GM23248 (cell line): ENCODE measurements at regions not wholly inside any gene's neighbourhood (a gene's known extent, or its start where the extent isn't known, plus 50 kb on each side); places are given as distances from the start of the nearest gene placed in this dataset.

Experiments
- DNase-seq: peaks from one replicate; pipeline ENCODE4 v3.0.0-alpha.2; 2015
- H2AFZ ChIP-seq: fragments of 200-600 bp; sonication (generic); 2 replicates; pipeline ENCODE4 v1.6.1; 2016; ENCODE audit warnings: antibody characterized with exemption
- H3F3A ChIP-seq: fragments of 200-600 bp; sonication (generic); 2 replicates; pipeline ENCODE4 v1.6.1; 2016; ENCODE audit warnings: mild to moderate bottlenecking, antibody characterized with exemption, mixed run types; ENCODE audit not compliant: insufficient read depth
- H3K27ac ChIP-seq: fragments of 200-600 bp; sonication (generic); 2 replicates; pipeline ENCODE4 v1.5.1; 2016; ENCODE audit warnings: mild to moderate bottlenecking
- H3K27me3 ChIP-seq: fragments of 200-600 bp; sonication (generic); replicated peaks from 2 replicates; pipeline ENCODE4 v1.6.1; 2016; ENCODE audit warnings: mild to moderate bottlenecking; ENCODE audit not compliant: insufficient read depth
- H3K36me3 ChIP-seq: fragments of 200-600 bp; sonication (generic); 2 replicates; pipeline ENCODE4 v1.6.1; 2016; ENCODE audit warnings: low read depth, mild to moderate bottlenecking
- H3K4me1 ChIP-seq: fragments of 200-600 bp; sonication (generic); 2 replicates; pipeline ENCODE4 v1.6.1; 2016; ENCODE audit warnings: mild to moderate bottlenecking; ENCODE audit not compliant: insufficient read depth
- H3K4me2 ChIP-seq: fragments of 200-600 bp; sonication (generic); one replicate; pipeline ENCODE4 v1.6.1; 2016; ENCODE audit warnings: mild to moderate bottlenecking; ENCODE audit not compliant: unreplicated experiment
- H3K4me3 ChIP-seq: fragments of 200-600 bp; sonication (generic); 2 replicates; pipeline ENCODE4 v1.5.1; 2016; ENCODE audit warnings: mild to moderate bottlenecking
- H3K79me2 ChIP-seq: fragments of 200-600 bp; sonication (generic); 2 replicates; pipeline ENCODE4 v1.6.1; 2016; ENCODE audit warnings: mild to moderate bottlenecking; ENCODE audit not compliant: insufficient read depth
- H3K9ac ChIP-seq: fragments of 200-600 bp; sonication (generic); 2 replicates; pipeline ENCODE4 v1.6.1; 2016; ENCODE audit warnings: mild to moderate bottlenecking
- H3K9me2 ChIP-seq: fragments of 200-600 bp; sonication (generic); 2 replicates; pipeline ENCODE4 v1.6.1; 2016; ENCODE audit warnings: mixed run types, mild to moderate bottlenecking, moderate library complexity; ENCODE audit not compliant: insufficient read depth
- H3K9me3 ChIP-seq: fragments of 200-600 bp; sonication (generic); one replicate; pipeline ENCODE4 v1.6.1; 2017; ENCODE audit warnings: low read depth
- H4K20me1 ChIP-seq: fragments of 200-600 bp; sonication (generic); 2 replicates; pipeline ENCODE4 v1.6.0; 2016; ENCODE audit not compliant: insufficient read depth
- EZH2 ChIP-seq: fragments of 200-600 bp; sonication (generic); IDR thresholded peaks from 2 replicates; pipeline ENCODE4 v1.6.1; 2018; ENCODE audit warnings: antibody characterized with exemption, mild to moderate bottlenecking; ENCODE audit not compliant: insufficient read depth, poor library complexity, severe bottlenecking
- EZH2phosphoT487 ChIP-seq: fragments of 200-600 bp; sonication (generic); IDR thresholded peaks from 2 replicates; pipeline ENCODE4 v1.6.1; 2018; ENCODE audit warnings: antibody characterized with exemption, moderate library complexity, mild to moderate bottlenecking, low read depth; ENCODE audit not compliant: insufficient read depth
- WGBS, 2 experiments: methylation state at CpG; one replicate each; pipeline ENCODE4 v1.1.6; 2015 to 2017; ENCODE audit warnings: low lambda C conversion rate in 2 of 2, low coverage in 1 of 2; ENCODE audit errors: missing lambda C conversion rate in 2 of 2; 5-methylcytosine and 5-hydroxymethylcytosine counted together
- in situ Hi-C: fragments of 300-500 bp; cut with MboI; formaldehyde crosslinking; loops from 2 replicates; pipeline ENCODE4 v1.15.0; 2020

DNA sequence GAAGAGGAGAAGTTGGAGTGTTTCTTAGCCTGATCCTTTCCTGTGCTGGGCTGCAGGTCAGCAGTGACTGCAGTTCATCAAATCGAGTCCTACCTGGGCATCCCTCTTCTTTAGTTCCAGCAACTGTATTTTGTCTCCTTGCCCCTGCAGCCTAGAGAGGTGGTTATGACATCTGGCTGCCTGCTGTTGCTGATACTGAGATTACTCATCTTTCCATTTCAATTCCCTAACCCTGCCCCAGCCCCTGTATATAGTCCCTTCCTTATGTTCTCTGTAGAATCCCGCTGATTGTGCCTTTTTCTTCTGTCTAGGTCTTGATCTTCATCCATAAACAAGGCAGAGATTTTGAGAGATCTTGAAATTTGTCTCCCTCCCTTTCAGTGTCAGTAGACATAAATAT is 393.3 kb downstream of the EDEM1 start:
- Histone ChIP-seq H3K9ac (no peak overlapping the region), H3K9me3 (no peaks in the 10 kb centered on the region), H2AFZ (no peak overlapping the region), H3K4me1 (no peaks in the 10 kb centered on the region), H3K36me3 (no peaks in the 10 kb centered on the region), H3K9me2 (no peaks in the 10 kb centered on the region), H3K4me2 (no peak overlapping the region), H3K27ac (no peak overlapping the region), H4K20me1 (no peaks in the 10 kb centered on the region), H3F3A (no peaks in the 10 kb centered on the region), H3K27me3 (no peaks in the 10 kb centered on the region), H3K79me2 (no peaks in the 10 kb centered on the region), H3K4me3 (no peak overlapping the region)
- 0 to 2% methylated on average over 2 of the region's 2 CpGs for WGBS, 2 experiments
- DNase-seq, result no peak
- in situ Hi-C loops, result no loop called here
- no peak for TF ChIP-seq EZH2
- TF ChIP-seq EZH2phosphoT487, result no peak

DNA sequence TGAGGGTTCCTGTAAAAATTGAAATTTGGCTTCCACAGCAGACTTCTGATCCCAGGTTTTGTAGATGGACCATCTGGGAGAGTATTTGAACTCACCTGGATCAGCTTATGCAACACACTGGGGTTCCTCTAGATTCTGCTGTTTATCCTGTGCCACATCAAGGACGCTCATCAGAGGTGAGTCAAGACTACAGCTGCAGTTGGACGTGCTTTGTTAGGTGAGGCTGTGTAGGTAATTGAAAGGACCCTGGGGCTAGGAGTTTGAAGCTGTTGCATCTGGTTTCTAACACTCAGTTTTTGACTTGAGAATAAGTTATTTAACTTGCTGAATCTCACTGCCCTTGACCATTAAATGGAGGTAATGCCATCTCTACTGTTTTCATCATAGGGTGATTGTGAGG is 394.2 kb downstream of the EDEM1 start:
- H3K9me3 ChIP-seq, result no peaks in the 10 kb centered on the region
- H3K9me2 ChIP-seq, result no peaks in the 10 kb centered on the region
- TF ChIP-seq EZH2phosphoT487, result no peak
- H3K4me2 ChIP-seq, result no peak overlapping the region
- in situ Hi-C loops, result no loop called here
- H3K36me3 ChIP-seq, result no peaks in the 10 kb centered on the region
- DNase-seq, result no peak
- H3F3A ChIP-seq, result no peaks in the 10 kb centered on the region
- H2AFZ ChIP-seq, result no peak overlapping the region
- H3K27me3 ChIP-seq, result no peaks in the 10 kb centered on the region
- H3K9ac ChIP-seq, result no peak overlapping the region
- no peak overlapping the region for H3K4me3 ChIP-seq
- no peaks in the 10 kb centered on the region for H3K79me2 ChIP-seq
- H4K20me1 ChIP-seq, result no peaks in the 10 kb centered on the region
- WGBS, 2 experiments, result 7 to 8% methylated on average over 2 of the region's 2 CpGs
- no peak overlapping the region for H3K27ac ChIP-seq
- H3K4me1 ChIP-seq, result no peaks in the 10 kb centered on the region

DNA sequence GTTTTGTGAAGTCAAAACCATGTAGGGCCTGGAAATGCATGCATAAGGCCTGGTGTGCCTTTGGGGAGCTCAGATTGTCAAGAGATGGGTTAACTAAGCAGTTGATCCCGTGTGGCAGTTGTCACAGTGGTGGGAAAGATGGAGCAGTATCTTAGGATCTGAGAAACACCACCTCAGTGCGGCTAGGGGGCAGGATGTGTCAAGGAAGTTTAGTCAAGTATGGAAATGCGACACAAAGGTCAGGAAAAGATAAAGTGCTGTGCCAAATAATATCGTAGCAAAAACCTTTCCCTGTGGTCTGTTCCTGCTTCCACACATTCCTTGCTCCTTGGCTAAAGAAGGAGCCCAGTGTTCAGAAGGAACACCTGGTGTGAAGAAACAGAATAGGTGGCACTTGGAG is 396.4 kb downstream of the EDEM1 start:
- H4K20me1 ChIP-seq, result no peaks in the 10 kb centered on the region
- no peak overlapping the region for H3K4me3 ChIP-seq
- 6 to 13% methylated on average over 4 of the region's 4 CpGs for whole genome bisulfite sequencing, 2 experiments
- no peak for TF ChIP-seq EZH2
- no peak for TF ChIP-seq EZH2phosphoT487
- no peak overlapping the region for H3K9ac ChIP-seq
- H2AFZ ChIP-seq, result no peak overlapping the region
- H3K9me3 ChIP-seq, result no peaks in the 10 kb centered on the region
- no peak overlapping the region for H3K27ac ChIP-seq
- H3K4me2 ChIP-seq, result no peak overlapping the region
- no peaks in the 10 kb centered on the region for H3F3A ChIP-seq
- H3K4me1 ChIP-seq, result no peaks in the 10 kb centered on the region
- no peak for DNase-seq
- H3K79me2 ChIP-seq, result no peaks in the 10 kb centered on the region
- H3K27me3 ChIP-seq, result no peaks in the 10 kb centered on the region
- no peaks in the 10 kb centered on the region for H3K9me2 ChIP-seq
- H3K36me3 ChIP-seq, result no peaks in the 10 kb centered on the region
- in situ Hi-C loops, result no loop called here

DNA sequence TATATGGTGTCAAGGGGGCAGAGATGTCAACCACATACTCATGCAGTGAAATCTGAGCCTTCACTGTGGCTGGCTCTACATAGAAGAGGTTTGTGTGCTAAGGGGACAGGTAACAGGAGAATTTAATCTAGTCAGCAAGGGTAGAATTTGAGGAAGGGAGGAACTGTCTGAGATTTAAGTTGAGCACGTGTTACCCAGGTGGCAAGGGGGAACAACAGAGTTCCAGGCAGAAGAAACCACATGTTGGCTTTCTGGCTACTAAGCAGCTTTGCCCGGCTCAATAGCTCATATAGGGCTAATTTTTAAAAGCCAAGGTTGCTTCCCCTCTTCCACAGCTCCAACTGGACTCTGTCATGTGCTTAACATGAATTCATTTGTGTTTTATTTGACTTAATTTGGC is 397.6 kb downstream of the EDEM1 start:
- in situ Hi-C loops, result no loop called here
- TF ChIP-seq EZH2, result no peak
- TF ChIP-seq EZH2phosphoT487, result no peak
- Histone ChIP-seq H3K27ac (no peak overlapping the region), H3K9ac (no peak overlapping the region), H3K36me3 (no peaks in the 10 kb centered on the region), H3K79me2 (no peaks in the 10 kb centered on the region), H3F3A (no peaks in the 10 kb centered on the region), H3K4me3 (no peak overlapping the region), H2AFZ (no peak overlapping the region), H3K4me2 (no peak overlapping the region), H3K27me3 (no peaks in the 10 kb centered on the region), H4K20me1 (no peaks in the 10 kb centered on the region), H3K9me3 (no peaks in the 10 kb centered on the region), H3K4me1 (no peaks in the 10 kb centered on the region), H3K9me2 (no peaks in the 10 kb centered on the region)
- no peak for DNase-seq
- 0 to 2% methylated on average over 2 of the region's 2 CpGs for WGBS, 2 experiments

DNA sequence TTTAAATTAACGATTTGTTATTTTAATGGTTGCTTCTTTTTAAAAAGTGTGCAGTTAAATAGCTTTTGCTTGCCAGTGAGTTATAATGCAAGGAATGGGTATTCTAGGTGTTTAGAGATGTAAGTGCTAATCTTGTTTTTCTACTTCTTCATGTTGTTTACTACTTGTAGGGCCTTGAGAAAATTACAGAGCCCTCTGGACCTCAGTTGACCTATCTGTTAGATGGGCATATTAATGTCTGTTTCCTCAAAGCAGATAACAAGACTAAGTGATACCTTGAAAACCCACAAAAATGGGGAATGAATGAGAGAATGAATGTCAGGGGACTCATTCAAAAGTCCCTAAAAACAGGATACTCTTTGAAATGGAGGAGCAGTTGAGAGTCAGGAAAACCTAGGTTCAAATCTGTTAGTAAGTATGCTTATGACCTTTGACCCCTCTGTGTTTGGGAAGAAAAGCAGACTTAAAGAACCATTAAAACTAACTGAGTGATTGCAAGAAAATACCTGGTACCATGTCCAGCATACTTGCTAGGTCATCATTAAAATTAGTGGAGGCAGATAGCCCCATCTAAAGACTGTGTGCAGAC is 419.5 kb downstream of the EDEM1 start:
- Histone ChIP-seq H3K4me2 (no peak overlapping the region), H3K27me3 (no peaks in the 10 kb centered on the region), H4K20me1 (no peaks in the 10 kb centered on the region), H3K4me1 (no peaks in the 10 kb centered on the region), H3K9me2 (no peaks in the 10 kb centered on the region), H3K9me3 (no peaks in the 10 kb centered on the region), H3K4me3 (no peak overlapping the region), H3K27ac (no peak overlapping the region), H2AFZ (no peak overlapping the region), H3K79me2 (no peaks in the 10 kb centered on the region), H3K9ac (no peak overlapping the region), H3F3A (no peaks in the 10 kb centered on the region), H3K36me3 (no peaks in the 10 kb centered on the region)
- TF ChIP-seq EZH2phosphoT487 (no peak), EZH2 (no peak)
- no peak for DNase-seq
- WGBS, 2 experiments, result 12 to 13% methylated on average over 1 of the region's 1 CpG
- in situ Hi-C loops, result no loop called here
